GM12865 (cell line): ENCODE measurements at regions not wholly inside any gene's neighbourhood (a gene's known extent, or its start where the extent isn't known, plus 50 kb on each side); places are given as distances from the start of the nearest gene placed in this dataset.

Experiments
- DNase-seq: peaks from one replicate; pipeline ENCODE4 v3.0.0; 2010; ENCODE audit warnings: low read depth
- H3K4me3 ChIP-seq: 2 replicates; pipeline ENCODE4 v1.5.1; 2011; ENCODE audit warnings: mild to moderate bottlenecking, low read depth, low read length, control low read depth
- TF ChIP-seq, protein P1 (sequence below): IDR thresholded peaks from 2 replicates; pipeline ENCODE4 v1.5.1; 2011; ENCODE audit warnings: low read length, control low read depth, low read depth, inconsistent platforms; ENCODE audit not compliant: insufficient read depth; ENCODE audit errors: missing control alignments

DNA sequence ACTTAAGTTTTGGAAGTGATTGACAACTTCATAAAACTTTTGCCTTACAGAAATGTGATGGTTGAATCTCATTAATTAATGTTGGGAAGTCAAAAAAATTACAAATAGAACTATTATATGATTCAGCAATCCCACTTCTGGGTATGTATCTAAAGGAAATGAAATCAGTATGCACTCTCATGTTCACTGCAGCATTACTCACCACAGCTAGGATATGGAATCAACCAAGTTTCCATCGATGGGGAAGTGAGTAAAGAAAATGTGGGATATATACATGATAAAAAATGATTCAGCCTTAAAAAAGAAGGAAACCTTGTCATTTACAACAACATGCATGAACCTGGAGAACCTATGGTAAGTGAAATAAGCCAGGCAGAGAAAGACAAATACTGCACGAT lies 112.4 kb upstream of the WDR75 start:
- H3K4me3 ChIP-seq = no peak overlapping the region
- DNase-seq = no peak
- TF ChIP-seq, protein P1, sequence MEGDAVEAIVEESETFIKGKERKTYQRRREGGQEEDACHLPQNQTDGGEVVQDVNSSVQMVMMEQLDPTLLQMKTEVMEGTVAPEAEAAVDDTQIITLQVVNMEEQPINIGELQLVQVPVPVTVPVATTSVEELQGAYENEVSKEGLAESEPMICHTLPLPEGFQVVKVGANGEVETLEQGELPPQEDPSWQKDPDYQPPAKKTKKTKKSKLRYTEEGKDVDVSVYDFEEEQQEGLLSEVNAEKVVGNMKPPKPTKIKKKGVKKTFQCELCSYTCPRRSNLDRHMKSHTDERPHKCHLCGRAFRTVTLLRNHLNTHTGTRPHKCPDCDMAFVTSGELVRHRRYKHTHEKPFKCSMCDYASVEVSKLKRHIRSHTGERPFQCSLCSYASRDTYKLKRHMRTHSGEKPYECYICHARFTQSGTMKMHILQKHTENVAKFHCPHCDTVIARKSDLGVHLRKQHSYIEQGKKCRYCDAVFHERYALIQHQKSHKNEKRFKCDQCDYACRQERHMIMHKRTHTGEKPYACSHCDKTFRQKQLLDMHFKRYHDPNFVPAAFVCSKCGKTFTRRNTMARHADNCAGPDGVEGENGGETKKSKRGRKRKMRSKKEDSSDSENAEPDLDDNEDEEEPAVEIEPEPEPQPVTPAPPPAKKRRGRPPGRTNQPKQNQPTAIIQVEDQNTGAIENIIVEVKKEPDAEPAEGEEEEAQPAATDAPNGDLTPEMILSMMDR = no peak

DNA sequence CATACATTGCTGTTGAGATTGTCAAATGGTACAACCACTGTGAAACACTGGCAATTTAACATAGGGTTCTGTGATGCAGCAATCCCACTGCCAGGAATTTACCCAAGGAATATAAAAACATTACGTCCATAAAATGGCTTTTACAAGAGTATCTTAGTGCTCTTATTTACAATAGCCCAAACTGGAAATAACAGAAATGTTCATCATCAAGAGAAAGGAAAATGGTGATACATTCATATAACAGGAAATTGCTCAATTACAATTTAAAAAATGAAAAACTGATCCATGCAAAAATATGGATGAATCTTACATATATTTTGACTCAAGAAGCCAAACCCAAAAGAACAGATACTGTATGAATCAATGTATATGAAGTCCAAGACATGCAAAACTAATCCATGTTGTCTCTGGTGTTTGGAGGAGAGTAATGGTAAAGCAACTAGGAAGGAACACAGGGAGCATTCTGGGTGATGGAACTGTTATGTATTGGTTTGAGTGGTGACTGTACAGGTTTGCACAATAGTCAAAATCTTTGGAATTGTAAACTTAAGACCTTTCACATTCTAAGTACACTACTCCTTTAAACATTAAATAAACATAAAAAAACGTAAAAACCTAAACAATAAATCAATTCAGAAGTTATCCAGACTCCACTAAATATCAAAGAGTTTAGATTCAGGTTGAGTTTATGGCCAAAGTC lies 104.8 kb upstream of the WDR75 start:
- no peak for DNase-seq
- TF ChIP-seq, protein P1 = no peak
- no peak overlapping the region for H3K4me3 ChIP-seq

DNA sequence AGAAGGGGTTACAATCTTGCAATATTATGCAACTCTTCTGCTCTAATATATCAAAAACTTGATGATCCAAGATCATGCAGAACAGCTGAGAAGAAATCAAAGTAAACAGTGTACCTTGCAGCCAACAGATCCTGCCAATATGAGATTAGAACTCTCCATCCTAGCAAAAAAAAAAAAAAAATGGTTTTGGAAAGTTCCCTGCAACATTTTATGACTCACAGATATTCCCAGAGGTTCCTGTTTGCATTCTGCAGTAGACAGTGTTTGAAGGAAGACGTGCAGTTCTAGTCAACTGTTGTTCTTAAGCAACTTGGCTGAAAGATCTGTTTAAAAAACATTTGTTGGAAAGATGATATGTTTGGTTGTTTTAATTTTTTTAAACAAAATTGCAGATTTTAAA lies 103.6 kb upstream of the WDR75 start:
- TF ChIP-seq, protein P1 = no peak
- no peak for DNase-seq

DNA sequence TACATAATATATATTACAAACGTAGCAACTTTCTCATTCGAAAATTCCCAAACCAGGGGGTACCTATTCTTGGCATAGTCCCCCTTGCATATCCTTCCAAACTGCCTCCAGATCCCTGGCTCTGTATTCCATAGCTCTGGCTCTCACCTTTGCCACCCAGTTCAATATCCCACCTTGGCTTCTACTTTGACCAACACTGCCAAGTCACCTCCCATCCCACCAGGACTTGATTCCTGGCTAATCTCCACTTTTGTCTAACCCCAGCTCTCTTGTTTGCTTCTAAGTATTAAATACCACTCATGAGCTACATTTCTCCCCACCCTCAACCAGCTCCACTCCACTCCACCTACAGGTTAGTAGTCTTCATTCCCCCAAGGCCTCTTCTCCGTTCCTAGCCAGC lies 103.2 kb upstream of the WDR75 start:
- TF ChIP-seq, protein P1 = no peak

More for the DNA sequence above, 103.6 kb upstream of the WDR75 start:
- no peak overlapping the region for H3K4me3 ChIP-seq

DNA sequence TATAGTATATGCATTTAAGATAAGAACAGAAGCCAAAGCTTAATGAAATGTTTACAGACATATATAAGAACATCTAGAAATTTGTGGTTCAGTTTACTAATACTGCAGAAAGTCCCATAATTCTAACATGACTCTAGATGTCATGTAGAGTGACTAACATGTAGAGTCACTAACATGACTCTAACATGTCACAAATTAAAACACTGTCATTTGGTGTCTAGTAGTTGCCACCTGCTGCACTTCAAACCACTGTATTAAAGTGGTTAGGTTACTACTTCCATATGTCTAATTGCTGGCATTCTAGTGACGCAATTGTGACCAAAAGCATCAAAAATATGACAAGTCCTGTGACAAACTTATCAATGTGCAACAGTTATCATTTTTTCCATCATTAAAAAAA lies 100.2 kb upstream of the WDR75 start:
- no peak for DNase-seq
- no peak overlapping the region for H3K4me3 ChIP-seq
- TF ChIP-seq, protein P1 = no peak

More for the DNA sequence above, 103.2 kb upstream of the WDR75 start:
- no peak for DNase-seq
- H3K4me3 ChIP-seq = no peak overlapping the region

DNA sequence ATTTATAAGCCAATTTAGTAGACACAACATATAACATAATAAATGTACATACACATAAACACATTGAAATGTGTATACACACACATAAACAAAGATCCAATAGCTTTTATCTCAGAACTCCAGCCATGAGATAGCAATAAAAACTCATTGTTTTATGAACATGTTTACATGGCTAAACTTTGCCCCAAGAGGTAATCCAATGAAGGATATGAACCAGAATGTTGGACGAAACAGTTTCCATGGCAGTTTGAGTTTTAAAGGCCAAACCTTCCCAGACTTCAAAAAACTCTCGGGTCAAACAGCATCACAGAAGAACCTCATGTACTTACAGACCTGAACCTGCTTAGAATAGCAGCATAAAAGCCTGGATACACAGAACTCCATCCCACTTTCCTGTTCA lies 97.2 kb upstream of the WDR75 start:
- no peak for DNase-seq
- H3K4me3 ChIP-seq = no peak overlapping the region
- TF ChIP-seq, protein P1 = no peak

DNA sequence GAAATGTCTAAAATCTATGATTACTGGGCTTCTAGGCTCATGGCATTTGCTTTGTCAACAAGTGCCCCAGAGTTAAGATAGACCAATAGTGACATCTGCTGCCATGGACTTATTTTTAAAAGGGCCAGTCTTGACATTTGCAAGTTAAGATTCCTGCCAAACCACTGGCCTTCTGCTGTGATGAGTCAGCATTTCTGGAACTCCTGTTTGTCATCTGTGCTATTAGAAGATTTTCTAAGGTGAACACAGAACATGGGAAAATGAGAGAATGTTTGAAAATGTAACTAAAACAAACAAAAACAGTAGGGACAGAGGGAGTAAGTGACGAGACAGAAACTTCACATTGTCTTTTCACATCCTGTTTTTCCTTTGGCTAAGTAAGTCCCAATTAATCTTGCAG lies 93.7 kb upstream of the WDR75 start:
- no peak overlapping the region for H3K4me3 ChIP-seq
- DNase-seq = peak; percentile 67
- TF ChIP-seq, protein P1 = no peak
